Left lobe of liver (tissue), 2 donors: ENCODE measurements at regions not wholly inside any gene's neighbourhood (a gene's known extent, or its start where the extent isn't known, plus 50 kb on each side); places are given as distances from the start of the nearest gene placed in this dataset.

Experiments used
- ATAC-seq: fragments of 200-7000 bp; cut with Tn5 transposase; one replicate; pipeline ENCODE4 v1.9.1; 2020; ENCODE audit warnings: mild to moderate bottlenecking, moderate library complexity
- DNase-seq: peaks from one replicate; pipeline ENCODE4 v3.0.0-alpha.2; 2020; ENCODE audit warnings: low spot score
- donor health status: DM: no; HTN: no; CAD: no; lungs with moderate emphysema.
- donor health status: DM: no; HTN: yes; CAD: no.

DNA sequence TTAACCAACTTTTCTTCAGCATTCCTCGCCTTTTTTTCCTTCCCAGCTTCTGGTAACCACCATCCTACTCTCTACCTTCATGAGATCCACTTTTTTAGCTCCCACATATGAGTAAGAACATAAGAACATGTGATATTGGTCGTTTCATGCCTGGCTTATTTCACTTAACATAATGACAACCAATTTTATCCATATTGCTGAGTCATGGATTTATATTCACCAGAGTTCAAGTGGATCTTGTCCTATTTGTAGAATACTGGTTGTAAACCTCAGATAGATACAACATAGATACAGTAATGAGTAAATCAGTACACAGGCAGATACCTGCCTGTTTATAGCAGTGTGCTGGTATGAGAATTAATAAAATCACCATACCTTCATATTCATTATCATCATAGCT is 412.0 kb upstream of the RBMS3 start:
- DNase-seq (no peak), ATAC-seq (no peak)

DNA sequence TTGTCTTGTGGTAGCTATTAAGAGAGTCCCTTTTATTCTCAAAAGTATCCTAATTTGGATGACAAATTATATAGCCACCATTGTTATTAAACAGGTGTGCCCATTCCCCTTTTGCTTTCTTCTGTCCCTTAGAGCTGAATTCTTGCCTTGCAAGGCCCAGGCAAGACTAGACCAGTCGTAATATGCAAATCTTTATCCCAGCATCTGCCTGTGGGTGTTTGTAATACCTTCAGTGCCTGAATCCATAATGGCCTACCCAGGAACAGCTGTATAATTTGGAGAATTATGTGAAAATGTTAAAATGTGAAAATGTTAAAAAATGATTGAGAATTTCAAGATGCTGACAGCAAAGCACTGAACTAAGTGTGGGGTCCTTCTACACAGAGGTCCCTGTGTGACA is 403.0 kb upstream of the RBMS3 start:
- ATAC-seq (no peak), DNase-seq (no peak)

GRCh38 chr3:28890373-28890772 is 390.5 kb upstream of the RBMS3 start:
- ATAC-seq (no peak), DNase-seq (no peak)

DNA sequence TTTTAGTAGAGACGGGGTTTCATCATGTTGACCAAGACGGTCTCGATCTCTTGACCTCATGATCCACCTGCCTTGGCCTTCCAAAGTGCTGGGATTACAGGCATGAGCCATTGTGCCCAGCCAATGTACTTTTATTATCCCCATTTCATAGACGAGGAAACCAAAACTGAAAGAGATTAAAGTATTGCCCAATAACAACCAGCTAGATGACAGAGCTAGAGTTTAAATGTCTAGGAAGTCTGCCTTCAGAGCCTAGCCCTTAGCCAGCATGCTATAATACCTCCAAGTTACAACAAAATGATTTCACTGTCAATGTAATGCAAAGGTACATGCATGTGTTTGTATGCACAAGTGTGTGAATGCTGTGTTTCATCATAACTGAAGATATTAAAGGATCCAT is 389.4 kb upstream of the RBMS3 start:
- ATAC-seq: no peak
- DNase-seq: no peak

GRCh38 chr3:28900301-28900700 is 380.6 kb upstream of the RBMS3 start:
- DNase-seq (no peak), ATAC-seq (no peak)

DNA sequence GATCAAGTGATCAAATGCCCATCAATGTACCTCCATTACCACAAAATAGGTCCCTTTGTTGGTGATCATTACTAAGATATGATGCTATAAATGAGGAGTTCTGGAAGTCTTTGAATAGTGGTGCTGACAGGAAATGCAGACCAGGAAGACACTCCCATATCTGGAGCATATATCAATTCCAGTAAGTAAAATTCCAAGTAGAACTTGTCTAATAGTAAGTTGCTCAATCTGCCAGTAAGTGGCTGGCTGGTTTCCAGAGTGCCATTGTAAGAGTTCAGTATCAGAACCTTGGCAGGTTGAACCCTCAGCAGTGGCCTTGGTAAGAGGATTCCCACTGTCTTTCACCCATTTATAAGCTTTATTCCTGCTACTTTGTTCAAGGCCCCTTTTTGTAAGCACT is 379.9 kb upstream of the RBMS3 start:
- ATAC-seq (no peak), DNase-seq (no peak)

DNA sequence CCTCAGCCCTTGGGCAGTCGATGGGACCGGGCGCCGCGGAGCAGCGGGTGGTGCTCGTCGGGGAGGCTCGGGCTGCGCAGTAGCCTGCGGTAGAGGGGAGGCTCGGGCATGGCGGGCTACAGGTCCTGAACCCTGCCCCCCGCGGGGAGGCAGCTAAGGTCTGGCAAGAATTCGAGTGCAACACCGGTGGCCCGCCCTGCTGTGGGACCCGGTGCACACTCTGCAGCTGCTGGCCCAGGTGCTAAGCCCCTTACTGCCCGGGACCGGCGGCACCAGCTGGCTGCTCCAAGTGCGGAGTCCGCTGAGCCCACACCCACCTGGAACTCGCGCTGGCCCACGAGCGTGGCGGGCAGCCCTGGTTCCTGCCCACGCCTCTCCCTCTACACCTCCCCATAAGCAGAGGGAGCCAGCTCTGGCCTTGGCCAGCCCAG is 377.7 kb upstream of the RBMS3 start:
- ATAC-seq: no peak
- no peak for DNase-seq

GRCh38 chr3:28905798-28906197 is 375.1 kb upstream of the RBMS3 start:
- ATAC-seq: no peak

GRCh38 chr3:28906561-28907310 is 374.1 kb upstream of the RBMS3 start:
- DNase-seq (no peak), ATAC-seq (no peak)

More at GRCh38 chr3:28905798-28906197, 375.1 kb upstream of the RBMS3 start:
- DNase-seq: no peak

- no peak for DNase-seq
- no peak for ATAC-seq
Observed at GRCh38 chr3:28907616-28908015, 373.3 kb upstream of the RBMS3 start.

DNA sequence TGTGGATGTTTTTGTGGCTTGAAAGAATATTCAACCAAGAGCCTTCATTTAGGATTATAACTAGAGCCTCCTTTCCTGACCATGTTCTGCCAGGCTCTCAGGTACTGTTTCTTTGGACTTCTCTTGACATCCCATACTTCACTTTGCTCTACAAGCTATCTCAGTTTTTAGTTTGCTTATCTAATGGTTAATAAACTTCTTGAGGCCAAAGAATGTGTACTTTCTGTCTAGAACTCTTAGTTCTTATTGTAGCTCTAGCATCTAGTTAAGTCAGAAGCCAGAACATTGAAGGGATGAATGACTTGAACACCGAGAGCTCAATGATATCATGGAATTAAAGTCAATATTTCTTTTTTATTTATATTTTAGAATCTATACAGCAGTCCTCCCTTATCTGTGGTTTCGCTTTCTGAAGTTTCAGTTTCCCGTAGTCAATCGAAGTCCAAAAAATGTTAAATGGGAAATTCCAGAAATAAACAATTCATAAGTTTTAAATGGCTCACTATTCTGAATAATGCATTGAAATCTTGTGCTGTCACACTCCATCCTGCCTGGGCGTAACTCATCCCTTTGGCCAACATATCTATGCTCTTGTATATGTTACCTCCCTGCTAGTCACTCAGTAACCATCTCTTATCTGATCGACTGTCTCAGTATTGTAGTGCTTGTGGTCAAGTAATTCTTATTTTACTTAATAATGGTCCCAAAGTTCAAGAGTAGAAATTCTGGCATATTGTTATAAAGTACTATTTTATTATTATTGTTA is 368.6 kb upstream of the RBMS3 start:
- ATAC-seq: no peak
- DNase-seq: no peak

DNA sequence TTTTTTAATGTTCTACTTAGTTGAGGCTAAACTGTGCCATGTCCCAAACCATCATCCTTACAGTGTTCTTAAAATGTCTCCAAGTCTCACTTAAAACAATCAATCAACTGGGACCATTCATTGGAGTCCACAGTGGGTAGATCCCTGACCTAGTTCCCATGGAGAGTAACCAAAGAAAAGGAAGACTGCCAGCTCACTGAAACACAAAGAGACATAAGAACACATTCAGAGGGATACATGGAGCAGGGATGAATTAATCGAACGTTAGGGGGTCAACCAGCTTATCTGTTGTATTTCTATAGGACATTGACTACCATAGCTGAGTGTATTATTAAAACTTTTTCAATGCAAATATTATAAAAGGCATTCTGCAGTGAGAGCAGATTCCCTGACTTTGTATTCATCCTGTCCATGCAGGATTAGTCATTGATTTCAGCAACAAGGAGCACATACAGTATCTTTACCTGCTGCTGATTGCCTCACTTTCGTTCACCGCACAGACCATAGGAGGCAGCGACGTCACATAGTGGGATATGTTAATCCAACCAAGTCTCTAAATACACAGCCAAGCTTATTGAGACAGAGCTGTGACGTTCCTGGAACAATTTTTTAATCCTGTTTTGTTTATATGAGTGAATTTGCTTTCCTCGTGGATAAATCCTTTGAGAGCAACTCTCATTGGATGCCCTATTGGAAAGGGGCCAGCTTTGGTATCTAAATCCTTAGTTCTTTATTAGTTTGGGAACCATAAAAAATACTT is 364.9 kb upstream of the RBMS3 start:
- DNase-seq (no peak), ATAC-seq (no peak)

- DNase-seq: peak; percentile 46
- ATAC-seq: peak; percentile 63
Observed at GRCh38 chr3:28916713-28917499, 364.0 kb upstream of the RBMS3 start.

- DNase-seq (no peak), ATAC-seq (no peak)
Observed at GRCh38 chr3:28917895-28918475, 362.9 kb upstream of the RBMS3 start.

GRCh38 chr3:28922376-28922775 is 358.5 kb upstream of the RBMS3 start:
- ATAC-seq (no peak), DNase-seq (no peak)

DNA sequence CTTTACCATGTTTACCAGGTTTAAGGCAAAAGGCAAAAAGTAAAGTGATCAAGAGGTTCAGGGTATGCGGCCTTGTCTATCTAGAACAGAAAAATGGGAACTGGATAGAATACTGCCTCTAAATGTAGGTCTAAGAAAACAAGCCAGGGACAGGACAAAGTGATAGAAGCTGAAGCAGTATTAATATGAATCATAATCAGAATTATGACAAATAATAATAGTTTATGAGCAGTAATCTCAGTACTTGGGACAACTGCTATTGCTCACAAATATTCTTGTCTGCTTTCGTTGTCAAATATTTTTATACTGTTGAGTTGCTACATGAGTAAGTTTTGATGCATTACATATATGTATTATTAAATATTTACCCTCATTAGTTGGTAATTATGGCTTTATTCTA is 356.9 kb upstream of the RBMS3 start:
- ATAC-seq: no peak
- no peak for DNase-seq

DNA sequence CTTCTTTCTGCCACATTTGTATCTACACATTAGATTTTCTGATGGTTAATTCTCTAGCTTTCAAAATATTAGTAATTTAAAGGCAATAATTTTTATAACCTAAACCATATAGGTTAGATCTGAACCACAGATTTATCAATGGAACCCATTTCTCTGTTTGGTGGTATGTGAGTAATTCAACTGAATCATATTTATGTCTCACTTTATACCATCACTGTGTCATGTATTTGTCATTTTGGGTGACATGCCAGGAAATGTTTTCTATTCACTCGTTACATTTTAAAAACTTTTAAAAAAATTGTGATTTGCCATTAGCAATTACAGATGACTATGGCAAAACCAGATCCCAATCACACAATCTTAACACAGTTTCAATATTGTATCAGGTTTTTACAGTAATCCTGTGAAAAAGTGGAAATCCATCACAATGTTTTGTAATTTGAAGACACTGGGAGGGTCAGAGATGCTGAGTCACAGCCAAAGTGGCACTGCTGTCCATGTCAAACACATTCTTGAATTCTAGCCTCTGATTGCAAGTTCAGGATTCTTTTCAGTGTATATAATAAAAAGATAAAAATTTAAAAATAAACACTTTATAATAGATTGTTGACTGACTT is 356.0 kb upstream of the RBMS3 start:
- DNase-seq (no peak), ATAC-seq (no peak)

DNA sequence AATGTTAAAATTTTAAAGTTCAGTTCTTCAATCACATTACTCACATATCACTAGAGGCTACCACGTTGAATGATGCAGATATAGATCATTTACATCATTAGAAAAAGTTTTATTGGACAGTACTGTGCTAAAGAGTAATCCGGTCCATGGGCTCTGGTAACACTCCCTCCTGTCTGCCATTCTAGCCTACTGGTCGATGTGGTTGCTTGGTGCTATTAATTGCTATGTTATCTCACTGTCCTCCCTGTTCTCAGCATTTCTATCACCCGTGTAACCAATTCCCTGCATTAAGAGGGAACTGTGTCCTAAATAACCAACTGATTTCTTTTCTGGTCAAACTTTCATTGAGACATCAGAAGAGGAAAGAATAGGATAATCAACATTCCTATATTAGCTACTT is 347.5 kb upstream of the RBMS3 start:
- no peak for DNase-seq
- no peak for ATAC-seq

DNA sequence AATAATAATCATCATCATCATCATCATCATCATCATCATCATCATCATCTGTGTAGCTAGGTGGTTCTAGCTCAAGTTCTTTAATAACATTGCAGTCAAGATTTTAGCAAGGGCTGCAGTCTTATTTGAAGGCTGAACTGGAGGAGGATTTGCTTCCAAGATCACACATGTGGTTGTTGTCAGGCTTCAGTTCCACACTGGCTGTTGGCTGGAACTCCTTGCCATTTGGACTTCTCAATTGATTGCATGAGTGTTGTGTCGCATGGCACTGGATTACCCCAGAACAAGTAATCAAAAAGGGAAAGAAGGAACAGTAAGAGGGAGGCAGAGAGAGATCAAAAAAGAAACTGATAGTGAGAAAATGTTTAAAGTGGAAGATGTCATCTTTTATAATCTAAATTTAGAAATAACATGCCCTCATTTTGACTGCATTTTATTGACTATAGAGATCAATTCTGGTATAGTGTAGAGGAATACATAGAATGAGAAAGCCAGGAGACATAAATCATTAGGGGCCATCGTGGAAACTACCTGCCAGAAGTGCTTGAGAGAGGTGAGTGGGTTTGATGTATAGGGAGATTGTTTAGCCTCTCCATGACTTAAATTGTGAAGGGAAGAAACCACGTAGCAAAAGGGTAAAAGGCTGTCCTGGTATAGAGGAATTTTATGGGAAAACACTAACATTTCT is 346.6 kb upstream of the RBMS3 start:
- DNase-seq (no peak), ATAC-seq (no peak)

DNA sequence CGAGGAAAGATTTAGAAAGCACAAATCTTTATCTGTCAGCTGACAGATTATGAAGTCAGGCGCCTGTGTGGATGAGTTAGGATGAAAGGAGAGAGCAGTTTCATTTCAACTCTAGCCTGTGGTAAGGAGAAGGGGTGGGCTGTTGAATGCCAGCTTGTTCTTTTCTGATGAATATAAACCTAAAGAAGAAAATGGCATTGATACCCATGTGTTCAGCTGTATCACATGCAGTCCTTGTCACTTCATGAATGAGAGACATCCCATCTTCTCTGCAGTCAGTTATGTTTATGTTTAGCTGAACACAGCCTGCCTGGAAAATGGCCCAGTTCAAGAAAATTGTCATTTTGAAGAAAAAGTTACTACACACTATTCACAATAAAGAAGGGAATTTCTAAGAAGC is 345.7 kb upstream of the RBMS3 start:
- no peak for ATAC-seq

More for the DNA sequence above, 345.7 kb upstream of the RBMS3 start:
- no peak for DNase-seq
